Tibial nerve (tissue), 4 donors: ENCODE measurements at regions not wholly inside any gene's neighbourhood (a gene's known extent, or its start where the extent isn't known, plus 50 kb on each side); places are given as distances from the start of the nearest gene placed in this dataset.

Experiments used
- DNase-seq, 2 donors: peaks; one replicate each; pipeline ENCODE4 v3.0.0-alpha.2; 2019; ENCODE audit warnings: low spot score in 2 of 2
- H3K27ac ChIP-seq, 4 donors: fragments of 200-600 bp; sonication (generic) in 3 of 4; one replicate each; pipeline ENCODE4 v1.5.1; 2017 to 2019; ENCODE audit warnings: mild to moderate bottlenecking in 1 of 4
- H3K27me3 ChIP-seq, 2 donors: fragments of 200-600 bp; sonication (generic) in 1 of 2; one replicate each; pipeline versions ENCODE4 v1.5.1 to v1.6.0; 2017 to 2019
- H3K36me3 ChIP-seq, 3 donors: fragments of 200-600 bp; sonication (generic); one replicate each; pipeline ENCODE4 v1.5.1; 2018 to 2019
- H3K4me1 ChIP-seq, 4 donors: fragments of 200-600 bp; sonication (generic) in 3 of 4; one replicate each; pipeline ENCODE4 v1.5.1; 2017 to 2019
- H3K4me3 ChIP-seq, 4 donors: fragments of 200-600 bp; sonication (generic) in 3 of 4; one replicate each; pipeline ENCODE4 v1.5.1; 2017 to 2019; ENCODE audit warnings: mild to moderate bottlenecking in 1 of 4, moderate library complexity in 1 of 4
- H3K9me3 ChIP-seq, 4 donors: fragments of 200-600 bp; sonication (generic) in 3 of 4; one replicate each; pipeline ENCODE4 v1.5.1; 2017 to 2019
- EP300 ChIP-seq, 2 donors: sonication (generic); formaldehyde crosslinking; IDR thresholded peaks; one replicate each; pipeline ENCODE4 v1.6.1; 2017; ENCODE audit warnings: antibody characterized with exemption in 2 of 2, mild to moderate bottlenecking in 1 of 2
- POLR2A ChIP-seq, 2 donors: fragments of 450-650 bp; IDR thresholded peaks; one replicate each; pipeline ENCODE4 v1.6.1; 2017; ENCODE audit warnings: antibody characterized with exemption in 2 of 2, mild to moderate bottlenecking in 2 of 2, moderate library complexity in 2 of 2
- WGBS, 2 donors: methylation state at CpG; one replicate each; pipeline ENCODE4 v1.1.5; 2018; 5-methylcytosine and 5-hydroxymethylcytosine counted together
- TF ChIP-seq, protein P1 (sequence below), 5 experiments: fragments of 200-600 bp in 3 of 5; fragments of 450-650 bp in 2 of 5; sonication (generic) in 3 of 5; IDR thresholded peaks; one replicate each; pipeline ENCODE4 v1.5.1; 2016 to 2019; ENCODE audit warnings: antibody characterized with exemption in 5 of 5, mild to moderate bottlenecking in 3 of 5, moderate library complexity in 2 of 5

- no peak overlapping the region for H3K27ac ChIP-seq
- H3K4me3 ChIP-seq: no peak overlapping the region
- H3K9me3 ChIP-seq: no peaks in the 10 kb centered on the region
- no peaks in the 10 kb centered on the region for H3K27me3 ChIP-seq
- H3K4me1 ChIP-seq: no peaks in the 10 kb centered on the region
- DNase-seq: no peak
- TF ChIP-seq POLR2A (IDR thresholded peaks at IDR 0.05): no peak
- TF ChIP-seq EP300 (IDR thresholded peaks at IDR 0.05): no peak
- TF ChIP-seq, protein P1, sequence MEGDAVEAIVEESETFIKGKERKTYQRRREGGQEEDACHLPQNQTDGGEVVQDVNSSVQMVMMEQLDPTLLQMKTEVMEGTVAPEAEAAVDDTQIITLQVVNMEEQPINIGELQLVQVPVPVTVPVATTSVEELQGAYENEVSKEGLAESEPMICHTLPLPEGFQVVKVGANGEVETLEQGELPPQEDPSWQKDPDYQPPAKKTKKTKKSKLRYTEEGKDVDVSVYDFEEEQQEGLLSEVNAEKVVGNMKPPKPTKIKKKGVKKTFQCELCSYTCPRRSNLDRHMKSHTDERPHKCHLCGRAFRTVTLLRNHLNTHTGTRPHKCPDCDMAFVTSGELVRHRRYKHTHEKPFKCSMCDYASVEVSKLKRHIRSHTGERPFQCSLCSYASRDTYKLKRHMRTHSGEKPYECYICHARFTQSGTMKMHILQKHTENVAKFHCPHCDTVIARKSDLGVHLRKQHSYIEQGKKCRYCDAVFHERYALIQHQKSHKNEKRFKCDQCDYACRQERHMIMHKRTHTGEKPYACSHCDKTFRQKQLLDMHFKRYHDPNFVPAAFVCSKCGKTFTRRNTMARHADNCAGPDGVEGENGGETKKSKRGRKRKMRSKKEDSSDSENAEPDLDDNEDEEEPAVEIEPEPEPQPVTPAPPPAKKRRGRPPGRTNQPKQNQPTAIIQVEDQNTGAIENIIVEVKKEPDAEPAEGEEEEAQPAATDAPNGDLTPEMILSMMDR (IDR thresholded peaks at IDR 0.05): no peak
- H3K36me3 ChIP-seq: no peaks in the 10 kb centered on the region
- WGBS, 2 donors: 52 to 65% methylated on average over 5 of the region's 5 CpGs
Observed at GRCh38 chr16:51573191-51573590, 422.1 kb upstream of the SALL1 start.

DNA sequence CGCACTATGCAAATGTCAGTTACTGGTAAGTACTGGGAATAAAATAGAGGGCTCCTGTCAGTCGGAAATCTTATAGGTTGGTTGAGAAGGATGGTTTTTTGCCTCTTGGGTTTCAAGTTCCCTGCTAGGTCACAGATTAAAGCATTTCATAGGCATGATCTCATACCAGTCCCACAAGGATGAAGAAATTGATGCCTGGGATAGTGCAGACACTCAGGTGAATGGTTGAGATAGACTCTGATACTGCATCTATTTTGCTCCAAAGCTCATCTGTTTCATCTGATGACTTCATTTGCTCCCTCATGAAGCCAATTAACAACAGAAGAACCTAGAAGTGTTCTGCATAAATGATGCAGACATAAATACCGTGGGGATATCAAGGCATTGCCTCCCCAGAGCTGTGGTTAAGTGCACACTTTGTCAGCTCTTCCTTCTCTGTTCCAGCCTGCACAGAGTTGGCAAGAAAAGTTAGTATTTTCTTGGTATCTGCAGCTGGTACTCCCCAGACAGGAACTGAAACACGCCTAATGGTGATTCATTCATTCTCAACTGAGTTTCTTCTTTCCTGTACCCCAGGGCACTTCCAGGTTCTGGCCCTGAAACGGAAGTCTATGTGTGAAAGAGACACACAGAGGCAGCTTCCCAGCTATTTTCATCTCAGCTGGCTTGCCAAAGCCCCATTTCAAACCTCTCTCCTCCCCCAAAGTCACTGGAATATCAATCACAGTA, 418.3 kb upstream of the SALL1 start:
- Histone ChIP-seq H3K9me3 (no peaks in the 10 kb centered on the region), H3K36me3 (no peaks in the 10 kb centered on the region), H3K4me1 (no peaks in the 10 kb centered on the region), H3K4me3 (no peak overlapping the region), H3K27me3 (no peaks in the 10 kb centered on the region), H3K27ac (no peak overlapping the region)
- DNase-seq: no peak
- 57 to 58% methylated on average over 5 of the region's 5 CpGs for WGBS, 2 donors
- peak in 1 of 2 donors; percentile 20 for TF ChIP-seq EP300 (IDR thresholded peaks at IDR 0.05)
- TF ChIP-seq, protein P1 (IDR thresholded peaks at IDR 0.05): no peak

- Histone ChIP-seq H3K4me3 (no peak overlapping the region), H3K9me3 (no peaks in the 10 kb centered on the region), H3K36me3 (no peaks in the 10 kb centered on the region), H3K27me3 (no peaks in the 10 kb centered on the region), H3K27ac (no peak overlapping the region), H3K4me1 (no peaks in the 10 kb centered on the region)
- TF ChIP-seq, protein P1 (IDR thresholded peaks at IDR 0.05): no peak
- TF ChIP-seq POLR2A (IDR thresholded peaks at IDR 0.05) (no peak), EP300 (IDR thresholded peaks at IDR 0.05) (no peak)
- 59 to 66% methylated on average over 3 of the region's 3 CpGs for WGBS, 2 donors
- no peak for DNase-seq
Observed at GRCh38 chr16:51567911-51568310, 416.8 kb upstream of the SALL1 start.

DNA sequence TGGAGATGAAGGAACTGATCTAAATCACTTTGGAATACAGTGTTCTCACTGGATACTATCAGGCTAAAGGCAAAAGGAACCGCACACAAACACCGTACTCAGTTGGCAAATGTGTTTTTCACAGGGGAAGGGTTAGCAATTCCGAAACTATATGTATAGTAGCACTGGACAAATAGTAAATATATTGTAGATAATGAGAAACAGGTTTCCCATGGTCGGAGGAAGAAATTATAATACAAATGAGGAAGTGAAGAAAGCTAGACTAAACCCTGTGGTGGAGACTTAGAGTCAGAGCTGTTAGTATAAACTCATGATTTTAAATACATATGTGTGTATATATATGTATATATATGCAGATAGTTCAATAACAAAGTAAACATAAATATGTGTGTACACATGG, 414.1 kb upstream of the SALL1 start:
- H3K4me1 ChIP-seq: no peaks in the 10 kb centered on the region
- no peaks in the 10 kb centered on the region for H3K36me3 ChIP-seq
- no peak for DNase-seq
- no peak overlapping the region for H3K4me3 ChIP-seq
- no peaks in the 10 kb centered on the region for H3K9me3 ChIP-seq
- H3K27ac ChIP-seq: no peak overlapping the region
- TF ChIP-seq, protein P1 (IDR thresholded peaks at IDR 0.05): no peak
- TF ChIP-seq EP300 (IDR thresholded peaks at IDR 0.05) (no peak), POLR2A (IDR thresholded peaks at IDR 0.05) (no peak)
- H3K27me3 ChIP-seq: no peaks in the 10 kb centered on the region
- 72 to 79% methylated on average over 4 of the region's 4 CpGs for WGBS, 2 donors

- H3K4me1 ChIP-seq: no peaks in the 10 kb centered on the region
- no peak overlapping the region for H3K4me3 ChIP-seq
- 82 to 85% methylated on average over 4 of the region's 4 CpGs for WGBS, 2 donors
- TF ChIP-seq, protein P1 (IDR thresholded peaks at IDR 0.05): no peak
- TF ChIP-seq EP300 (IDR thresholded peaks at IDR 0.05): no peak
- no peak for TF ChIP-seq POLR2A (IDR thresholded peaks at IDR 0.05)
- H3K9me3 ChIP-seq: no peaks in the 10 kb centered on the region
- H3K36me3 ChIP-seq: no peaks in the 10 kb centered on the region
- no peak for DNase-seq
- no peak overlapping the region for H3K27ac ChIP-seq
- no peaks in the 10 kb centered on the region for H3K27me3 ChIP-seq
Observed at GRCh38 chr16:51562891-51563290, 411.8 kb upstream of the SALL1 start.
